NCI-H1105 (cell line): ENCODE measurements at regions not wholly inside any gene's neighbourhood (a gene's known extent, or its start where the extent isn't known, plus 50 kb on each side); places are given as distances from the start of the nearest gene placed in this dataset.

Experiments
- DNase-seq: peaks from one replicate; lab custom pipeline; 2025; lab: John Stamatoyannopoulos, UW

GRCh38 chr1:186557147-186557777 is 96.3 kb upstream of the PDC start:
- no peak for DNase-seq

- DNase-seq = no peak
These were observed 89.9 kb upstream of the PDC start for GRCh38 chr1:186550832-186551231.

GRCh38 chr1:186541003-186541402 is 80.1 kb upstream of the PDC start:
- DNase-seq = no peak

- no peak for DNase-seq
These were observed 79.6 kb upstream of the PDC start for GRCh38 chr1:186540521-186540920.

GRCh38 chr1:186536273-186536890 is 75.5 kb upstream of the PDC start:
- DNase-seq = no peak

- no peak for DNase-seq
These were observed 74.6 kb upstream of the PDC start for GRCh38 chr1:186535388-186536133.

GRCh38 chr1:186534401-186534800 is 73.5 kb upstream of the PDC start:
- no peak for DNase-seq

GRCh38 chr1:186532466-186532865 is 71.6 kb upstream of the PDC start:
- no peak for DNase-seq

GRCh38 chr1:186531561-186532165 is 70.7 kb upstream of the PDC start:
- DNase-seq = no peak

GRCh38 chr1:186530109-186530508 is 69.2 kb upstream of the PDC start:
- no peak for DNase-seq

GRCh38 chr1:186519982-186520381 is 59.1 kb upstream of the PDC start:
- DNase-seq = no peak

- no peak for DNase-seq
These were observed 58.0 kb upstream of the PDC start for GRCh38 chr1:186518822-186519381.

GRCh38 chr1:186518395-186518794 is 57.5 kb upstream of the PDC start:
- DNase-seq = no peak

- no peak for DNase-seq
These were observed 53.5 kb upstream of the PDC start for GRCh38 chr1:186514367-186514766.

- no peak for DNase-seq
These were observed 52.6 kb upstream of the PDC start for GRCh38 chr1:186513526-186513925.

- no peak for DNase-seq
These were observed 52.0 kb upstream of the PDC start for GRCh38 chr1:186512698-186513457.

- no peak for DNase-seq
These were observed 51.1 kb upstream of the PDC start for GRCh38 chr1:186511761-186512637.
